ENCODE measurements at regions not wholly inside any gene's neighbourhood (a gene's known extent, or its start where the extent isn't known, plus 50 kb on each side); places are given as distances from the start of the nearest gene placed in this dataset.

DNA sequence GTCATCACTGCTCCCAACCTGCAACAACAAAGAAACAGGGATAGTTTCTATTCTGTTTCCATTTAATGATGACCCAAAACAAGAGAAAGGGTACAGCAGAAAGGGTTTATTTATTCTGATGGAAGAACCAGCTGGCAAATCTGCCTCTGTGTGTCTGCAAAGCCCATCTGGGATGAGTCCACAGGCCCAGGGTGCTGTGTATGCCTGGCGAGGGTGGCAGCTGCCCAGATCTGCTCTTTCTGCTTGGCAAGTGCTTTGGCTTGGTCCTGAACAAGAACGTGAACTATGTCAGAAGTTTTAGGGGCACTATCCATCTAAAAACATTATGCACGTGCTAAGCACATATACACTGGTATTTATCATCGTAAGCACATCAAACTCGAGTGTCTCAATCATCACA, 333.8 kb downstream of the CXCL12 start:
- TF ChIP-seq, protein P1, sequence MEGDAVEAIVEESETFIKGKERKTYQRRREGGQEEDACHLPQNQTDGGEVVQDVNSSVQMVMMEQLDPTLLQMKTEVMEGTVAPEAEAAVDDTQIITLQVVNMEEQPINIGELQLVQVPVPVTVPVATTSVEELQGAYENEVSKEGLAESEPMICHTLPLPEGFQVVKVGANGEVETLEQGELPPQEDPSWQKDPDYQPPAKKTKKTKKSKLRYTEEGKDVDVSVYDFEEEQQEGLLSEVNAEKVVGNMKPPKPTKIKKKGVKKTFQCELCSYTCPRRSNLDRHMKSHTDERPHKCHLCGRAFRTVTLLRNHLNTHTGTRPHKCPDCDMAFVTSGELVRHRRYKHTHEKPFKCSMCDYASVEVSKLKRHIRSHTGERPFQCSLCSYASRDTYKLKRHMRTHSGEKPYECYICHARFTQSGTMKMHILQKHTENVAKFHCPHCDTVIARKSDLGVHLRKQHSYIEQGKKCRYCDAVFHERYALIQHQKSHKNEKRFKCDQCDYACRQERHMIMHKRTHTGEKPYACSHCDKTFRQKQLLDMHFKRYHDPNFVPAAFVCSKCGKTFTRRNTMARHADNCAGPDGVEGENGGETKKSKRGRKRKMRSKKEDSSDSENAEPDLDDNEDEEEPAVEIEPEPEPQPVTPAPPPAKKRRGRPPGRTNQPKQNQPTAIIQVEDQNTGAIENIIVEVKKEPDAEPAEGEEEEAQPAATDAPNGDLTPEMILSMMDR (IDR thresholded peaks at IDR 0.05) = no peak
- TF ChIP-seq POLR2A (IDR thresholded peaks at IDR 0.05) = no peak
